Uterus (tissue), 2 donors: ENCODE measurements at regions not wholly inside any gene's neighbourhood (a gene's known extent, or its start where the extent isn't known, plus 50 kb on each side); places are given as distances from the start of the nearest gene placed in this dataset.

Source experiments
- CTCF ChIP-seq, 4 experiments: fragments of 200-600 bp in 2 of 4; fragments of 450-650 bp in 2 of 4; sonication (generic) in 2 of 4; IDR thresholded peaks; one replicate each; pipeline ENCODE4 v1.5.1; 2016 to 2019; ENCODE audit warnings: antibody characterized with exemption in 4 of 4, mild to moderate bottlenecking in 2 of 4, moderate library complexity in 1 of 4
- POLR2A ChIP-seq, 2 donors: fragments of 450-650 bp; IDR thresholded peaks; one replicate each; pipeline ENCODE4 v1.6.1; 2016; ENCODE audit warnings: antibody characterized with exemption in 2 of 2, mild to moderate bottlenecking in 1 of 2, moderate library complexity in 1 of 2

DNA sequence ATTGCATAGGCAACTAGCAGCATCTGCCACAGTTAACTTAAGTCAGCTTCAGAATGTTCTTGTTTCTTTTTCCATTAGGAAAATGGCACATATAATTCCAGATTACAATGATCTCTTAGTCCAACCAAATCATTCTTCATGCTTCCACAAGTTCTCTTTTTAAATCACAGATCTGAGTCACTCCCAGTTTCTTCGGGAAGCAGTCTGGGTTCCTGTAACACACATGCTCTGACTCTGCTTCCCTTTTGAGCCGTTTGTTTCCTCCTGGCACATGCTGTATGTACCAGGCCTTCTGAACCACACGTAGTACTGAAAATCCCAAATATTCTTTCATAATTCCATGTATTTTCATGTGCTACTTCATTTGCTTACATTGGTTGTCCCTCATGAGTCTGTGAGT is 388.8 kb upstream of the PDE3A start:
- no peak for TF ChIP-seq CTCF (IDR thresholded peaks at IDR 0.05)
- no peak for TF ChIP-seq POLR2A (IDR thresholded peaks at IDR 0.05)
